IPS-15b (cell line): ENCODE measurements at regions not wholly inside any gene's neighbourhood (a gene's known extent, or its start where the extent isn't known, plus 50 kb on each side); places are given as distances from the start of the nearest gene placed in this dataset.

Source experiments
- H3K27me3 ChIP-seq: one replicate; pipeline ENCODE4 v1.6.1; 2013; ENCODE audit warnings: low read length; ENCODE audit not compliant: control insufficient read depth, insufficient read depth
- H3K36me3 ChIP-seq: one replicate; pipeline ENCODE4 v1.6.1; 2013; ENCODE audit warnings: low read length; ENCODE audit not compliant: control insufficient read depth, insufficient read depth
- H3K4me1 ChIP-seq: one replicate; pipeline ENCODE4 v1.6.1; 2013; ENCODE audit warnings: mild to moderate bottlenecking, low read length; ENCODE audit not compliant: control insufficient read depth, insufficient read depth
- H3K4me3 ChIP-seq: one replicate; pipeline ENCODE4 v1.5.1; 2013; ENCODE audit warnings: low read depth, low read length
- H3K9ac ChIP-seq: one replicate; pipeline ENCODE4 v1.6.1; 2013; ENCODE audit warnings: low read depth, mild to moderate bottlenecking, low read length
- H3K9me3 ChIP-seq: one replicate; pipeline ENCODE4 v1.6.1; 2013; ENCODE audit warnings: mild to moderate bottlenecking, low read length; ENCODE audit not compliant: control insufficient read depth, insufficient read depth

GRCh38 chr22:27466229-27466628, 335.3 kb downstream of the MN1 start:
- Histone ChIP-seq H3K4me1 (peaks cover 6% of the 10 kb centered on the region), H3K9me3 (no peaks in the 10 kb centered on the region), H3K4me3 (no peak overlapping the region), H3K27me3 (no peaks in the 10 kb centered on the region), H3K36me3 (no peaks in the 10 kb centered on the region), H3K9ac (no peak overlapping the region)

GRCh38 chr22:27466778-27467438, 334.6 kb downstream of the MN1 start:
- H3K9ac ChIP-seq, result no peak overlapping the region
- H3K27me3 ChIP-seq, result no peaks in the 10 kb centered on the region
- peaks cover 2% of the 10 kb centered on the region for H3K4me1 ChIP-seq
- no peak overlapping the region for H3K4me3 ChIP-seq
- H3K9me3 ChIP-seq, result no peaks in the 10 kb centered on the region
- H3K36me3 ChIP-seq, result no peaks in the 10 kb centered on the region

- Histone ChIP-seq H3K9ac (no peak overlapping the region), H3K9me3 (no peaks in the 10 kb centered on the region), H3K36me3 (no peaks in the 10 kb centered on the region), H3K27me3 (no peaks in the 10 kb centered on the region), H3K4me3 (no peak overlapping the region), H3K4me1 (no peaks in the 10 kb centered on the region)
These were observed 333.8 kb downstream of the MN1 start for GRCh38 chr22:27467711-27468110.

- Histone ChIP-seq H3K4me1 (no peaks in the 10 kb centered on the region), H3K9ac (no peak overlapping the region), H3K27me3 (no peaks in the 10 kb centered on the region), H3K4me3 (no peak overlapping the region), H3K36me3 (no peaks in the 10 kb centered on the region), H3K9me3 (no peaks in the 10 kb centered on the region)
These were observed 332.8 kb downstream of the MN1 start for GRCh38 chr22:27468712-27469111.

GRCh38 chr22:27470169-27470772, 331.3 kb downstream of the MN1 start:
- H3K27me3 ChIP-seq, result no peaks in the 10 kb centered on the region
- H3K9ac ChIP-seq, result no peak overlapping the region
- H3K36me3 ChIP-seq, result no peaks in the 10 kb centered on the region
- no peaks in the 10 kb centered on the region for H3K9me3 ChIP-seq
- H3K4me1 ChIP-seq, result peaks cover 5% of the 10 kb centered on the region
- no peak overlapping the region for H3K4me3 ChIP-seq

GRCh38 chr22:27472975-27473374, 328.6 kb downstream of the MN1 start:
- H3K4me3 ChIP-seq, result no peak overlapping the region
- H3K27me3 ChIP-seq, result peaks cover 7% of the 10 kb centered on the region
- peaks cover 9% of the 10 kb centered on the region for H3K4me1 ChIP-seq
- H3K9ac ChIP-seq, result no peak overlapping the region
- no peaks in the 10 kb centered on the region for H3K9me3 ChIP-seq
- no peaks in the 10 kb centered on the region for H3K36me3 ChIP-seq

GRCh38 chr22:27473533-27473932, 328.0 kb downstream of the MN1 start:
- no peak overlapping the region for H3K4me3 ChIP-seq
- no peaks in the 10 kb centered on the region for H3K36me3 ChIP-seq
- H3K9me3 ChIP-seq, result no peaks in the 10 kb centered on the region
- peaks cover 9% of the 10 kb centered on the region for H3K4me1 ChIP-seq
- no peak overlapping the region for H3K9ac ChIP-seq
- H3K27me3 ChIP-seq, result peaks cover 7% of the 10 kb centered on the region

- H3K4me3 ChIP-seq, result no peak overlapping the region
- H3K9me3 ChIP-seq, result no peaks in the 10 kb centered on the region
These were observed 327.4 kb downstream of the MN1 start for GRCh38 chr22:27474112-27474571.

GRCh38 chr22:27474711-27475547, 326.6 kb downstream of the MN1 start:
- Histone ChIP-seq H3K36me3 (no peaks in the 10 kb centered on the region), H3K27me3 (peaks cover 7% of the 10 kb centered on the region), H3K4me3 (no peak overlapping the region), H3K9me3 (no peaks in the 10 kb centered on the region), H3K4me1 (peaks cover 9% of the 10 kb centered on the region), H3K9ac (no peak overlapping the region)

More at GRCh38 chr22:27474112-27474571, 327.4 kb downstream of the MN1 start:
- Histone ChIP-seq H3K27me3 (peaks cover 7% of the 10 kb centered on the region), H3K9ac (no peak overlapping the region), H3K36me3 (no peaks in the 10 kb centered on the region), H3K4me1 (peaks cover 9% of the 10 kb centered on the region)

GRCh38 chr22:27475548-27475897, 326.0 kb downstream of the MN1 start:
- Histone ChIP-seq H3K4me1 (peaks cover 9% of the 10 kb centered on the region), H3K4me3 (no peak overlapping the region), H3K27me3 (peaks cover 7% of the 10 kb centered on the region), H3K9ac (no peak overlapping the region), H3K36me3 (no peaks in the 10 kb centered on the region), H3K9me3 (no peaks in the 10 kb centered on the region)

- no peak overlapping the region for H3K9ac ChIP-seq
- H3K27me3 ChIP-seq, result peaks cover 7% of the 10 kb centered on the region
- peaks cover 15% of the 10 kb centered on the region for H3K4me1 ChIP-seq
- H3K9me3 ChIP-seq, result no peaks in the 10 kb centered on the region
- H3K4me3 ChIP-seq, result no peak overlapping the region
- H3K36me3 ChIP-seq, result no peaks in the 10 kb centered on the region
These were observed 325.2 kb downstream of the MN1 start for GRCh38 chr22:27476318-27476717.

GRCh38 chr22:27476729-27477128, 324.8 kb downstream of the MN1 start:
- H3K4me1 ChIP-seq, result peaks cover 15% of the 10 kb centered on the region
- no peaks in the 10 kb centered on the region for H3K9me3 ChIP-seq
- no peaks in the 10 kb centered on the region for H3K36me3 ChIP-seq
- H3K4me3 ChIP-seq, result no peak overlapping the region
- H3K9ac ChIP-seq, result no peak overlapping the region
- peaks cover 7% of the 10 kb centered on the region for H3K27me3 ChIP-seq
